Islet precursor cell (in vitro differentiated cells): ENCODE measurements at regions not wholly inside any gene's neighbourhood (a gene's known extent, or its start where the extent isn't known, plus 50 kb on each side); places are given as distances from the start of the nearest gene placed in this dataset.
A peak's percentile ranks its signal among the peaks of the same experiment; 100 is the strongest.

Source experiments
- DNase-seq: peaks from one replicate; pipeline ENCODE4 v3.0.0-alpha.2; 2018

DNA sequence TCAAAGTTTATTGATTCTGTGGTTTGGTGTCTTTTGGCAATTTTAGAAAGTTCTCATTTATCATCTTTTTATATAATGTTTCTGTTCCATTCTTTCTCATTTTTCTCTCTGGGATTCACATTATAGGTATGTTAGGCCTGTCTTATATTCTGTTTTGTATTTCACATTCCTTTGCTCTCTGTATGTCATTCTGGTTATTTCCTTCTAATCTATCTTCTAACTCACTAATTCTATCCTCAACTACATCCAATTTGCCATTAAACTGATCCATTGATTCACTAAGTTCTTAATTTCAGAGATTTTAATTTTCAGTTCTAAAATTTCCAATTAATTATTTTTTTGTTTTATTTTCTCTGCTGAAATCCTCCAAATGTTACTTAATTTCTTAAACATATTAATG, 234.8 kb downstream of the FOXD2 start:
- no peak for DNase-seq

DNA sequence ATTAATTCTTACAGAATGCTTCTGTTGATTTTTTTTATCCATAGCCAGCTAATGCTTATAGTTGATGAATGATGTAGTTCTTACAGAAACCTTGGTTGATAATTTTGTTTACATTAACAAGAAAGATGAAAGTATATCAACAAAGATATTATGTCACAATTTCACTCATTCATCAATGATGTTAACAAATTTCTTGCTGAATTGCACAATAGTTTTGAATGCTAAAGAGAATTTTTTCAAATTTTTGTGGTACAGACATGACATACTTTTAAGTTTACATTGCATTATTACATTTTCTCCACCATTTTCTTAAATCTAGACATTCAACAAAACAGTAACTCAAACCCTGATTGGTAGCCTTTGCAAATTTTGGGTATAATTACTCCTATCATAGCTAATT, 236.3 kb downstream of the FOXD2 start:
- DNase-seq: no peak

DNA sequence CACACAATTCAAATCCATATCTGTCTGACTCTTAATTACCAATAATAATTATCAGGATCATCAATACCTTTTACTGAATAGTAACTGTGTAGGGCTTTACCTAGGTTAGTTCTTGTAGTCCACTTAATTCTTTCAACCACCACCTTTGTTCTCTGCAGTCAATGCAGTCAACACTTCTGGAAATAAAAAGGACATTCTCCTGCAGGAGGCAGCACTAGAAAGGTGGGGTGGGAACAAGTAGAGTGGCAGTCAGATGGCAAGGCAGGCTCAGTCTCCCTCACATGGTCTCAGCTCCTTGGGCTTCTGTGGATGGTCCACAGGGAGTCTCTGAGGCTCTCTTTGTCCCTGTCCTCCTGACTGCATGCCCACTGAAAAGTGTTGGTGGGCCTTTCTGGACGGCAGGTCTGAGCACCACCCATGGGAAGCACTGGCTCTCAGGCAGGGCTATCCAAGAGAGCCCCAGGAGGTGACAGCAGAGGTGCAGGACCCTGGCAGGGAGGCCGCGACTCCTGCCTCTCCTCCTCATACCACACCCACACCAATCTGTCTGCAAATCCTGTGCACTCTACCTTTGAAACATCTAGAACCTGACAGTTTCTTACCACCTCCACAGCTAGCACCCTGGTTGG, 237.3 kb downstream of the FOXD2 start:
- peak; percentile 49 for DNase-seq

DNA sequence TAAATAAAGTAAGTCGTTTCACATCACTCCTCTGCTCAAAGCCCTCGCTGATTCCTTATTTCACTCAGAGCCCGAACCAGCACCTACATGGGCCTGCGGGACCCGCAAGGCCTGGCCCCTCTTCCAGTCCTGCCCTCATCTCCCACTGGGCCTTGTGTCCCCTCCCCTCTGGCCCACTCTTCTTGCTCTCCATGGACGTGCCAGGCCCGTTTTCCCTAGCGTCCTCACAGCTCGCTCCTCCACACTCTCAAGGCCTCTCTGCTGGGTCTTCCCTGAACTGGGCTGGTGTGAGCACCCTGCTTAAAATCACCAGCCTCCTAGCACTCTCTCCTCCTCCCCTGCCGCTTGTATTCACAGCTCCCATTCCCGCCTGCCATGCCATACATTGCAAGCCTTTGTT, 237.9 kb downstream of the FOXD2 start:
- DNase-seq: peak; percentile 22

DNA sequence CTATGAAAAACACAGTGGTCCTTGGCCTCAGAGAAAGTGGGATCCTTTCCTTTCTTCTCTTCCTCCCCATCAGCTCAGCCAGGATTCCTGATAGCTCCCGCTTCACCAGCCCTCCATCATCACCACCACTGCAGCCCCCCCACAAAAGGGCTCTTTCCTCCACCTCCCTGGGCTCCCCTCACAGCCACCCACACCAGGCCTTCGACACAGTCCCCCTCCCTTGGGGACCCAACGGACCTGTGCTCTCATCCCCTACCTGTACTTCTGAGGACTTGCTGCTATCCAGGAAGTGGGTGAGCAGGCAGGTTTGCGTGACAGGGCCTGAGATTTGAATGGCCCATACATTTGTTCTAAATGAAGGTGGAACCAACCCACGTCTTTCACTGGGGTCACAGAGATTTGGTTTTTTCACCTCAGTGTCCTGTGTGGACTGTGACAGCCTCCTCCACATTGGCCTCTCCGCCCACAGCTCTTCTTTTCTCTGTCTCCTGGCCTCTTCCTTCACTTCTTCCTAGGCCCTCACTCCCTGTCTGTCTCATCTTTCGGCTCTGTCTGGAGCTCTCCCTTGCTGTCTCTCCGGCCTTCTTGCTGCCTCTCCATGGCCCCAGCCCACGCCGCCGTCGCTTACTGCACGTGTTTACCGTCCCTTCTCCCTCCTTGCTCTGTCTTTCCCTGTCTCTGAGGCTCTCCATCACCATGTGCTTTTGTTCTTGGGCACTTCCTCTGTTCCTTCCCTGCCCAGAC, 238.6 kb downstream of the FOXD2 start:
- DNase-seq: peak; percentile 42

DNA sequence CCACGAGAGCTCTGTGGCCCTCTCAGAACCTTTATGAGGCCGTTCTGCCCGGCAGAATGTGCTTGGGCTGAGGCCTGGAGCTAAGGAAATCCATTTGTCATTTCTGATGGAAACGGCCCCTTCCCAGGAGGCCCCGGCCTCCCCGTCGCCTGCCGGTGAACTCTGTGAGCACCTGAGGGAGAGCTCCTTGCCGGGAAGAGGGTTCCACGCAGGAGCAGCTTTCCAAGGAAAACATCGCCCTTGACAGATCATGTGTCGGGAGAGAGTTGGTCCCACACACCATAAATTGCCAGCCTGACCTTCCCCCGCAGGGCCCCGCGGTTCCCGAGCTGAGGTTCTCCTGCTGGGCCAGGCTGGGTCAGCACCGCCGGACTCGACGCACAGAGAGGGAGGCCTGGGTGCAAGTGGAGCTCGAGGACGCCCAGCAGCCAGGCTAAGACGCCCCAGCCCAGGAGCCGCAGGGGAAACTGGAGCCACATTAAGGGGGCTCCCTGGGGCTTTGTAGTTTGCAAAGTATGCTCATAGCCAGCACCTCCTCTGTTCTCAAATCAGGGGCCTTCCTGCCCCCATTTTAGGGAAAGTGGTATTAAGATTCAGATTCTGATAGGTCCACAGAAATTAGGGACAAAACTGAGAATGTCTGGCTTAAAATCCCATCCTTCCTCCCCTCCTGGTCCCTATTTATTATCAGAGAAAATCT, 239.5 kb downstream of the FOXD2 start:
- peak; percentile 46 for DNase-seq

DNA sequence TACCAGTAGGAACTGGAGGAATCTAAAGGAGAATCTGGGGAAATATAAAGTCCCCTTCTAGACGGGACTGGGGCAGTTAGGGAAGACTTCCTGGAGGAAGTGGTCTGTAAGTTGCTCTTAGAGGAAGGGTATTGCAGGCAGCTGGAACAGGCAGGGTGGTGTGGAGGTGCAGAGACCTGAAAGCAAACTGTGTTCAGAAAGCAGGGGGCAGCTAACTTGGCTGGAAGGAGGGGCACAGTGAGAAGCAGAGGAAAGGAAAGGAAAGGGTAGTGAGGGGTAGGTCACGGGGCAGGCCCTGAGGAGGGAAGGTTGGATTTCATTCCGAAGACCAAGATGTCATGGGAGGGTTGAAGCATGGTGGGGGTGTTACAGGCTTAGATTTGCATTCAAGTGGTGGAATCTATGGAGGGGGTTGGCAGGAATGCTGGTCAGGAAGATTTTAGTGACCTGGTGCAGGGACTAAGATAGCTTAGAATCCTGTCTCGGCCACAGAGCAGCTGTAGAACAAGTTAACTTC, 240.7 kb downstream of the FOXD2 start:
- DNase-seq: peak; percentile 39

DNA sequence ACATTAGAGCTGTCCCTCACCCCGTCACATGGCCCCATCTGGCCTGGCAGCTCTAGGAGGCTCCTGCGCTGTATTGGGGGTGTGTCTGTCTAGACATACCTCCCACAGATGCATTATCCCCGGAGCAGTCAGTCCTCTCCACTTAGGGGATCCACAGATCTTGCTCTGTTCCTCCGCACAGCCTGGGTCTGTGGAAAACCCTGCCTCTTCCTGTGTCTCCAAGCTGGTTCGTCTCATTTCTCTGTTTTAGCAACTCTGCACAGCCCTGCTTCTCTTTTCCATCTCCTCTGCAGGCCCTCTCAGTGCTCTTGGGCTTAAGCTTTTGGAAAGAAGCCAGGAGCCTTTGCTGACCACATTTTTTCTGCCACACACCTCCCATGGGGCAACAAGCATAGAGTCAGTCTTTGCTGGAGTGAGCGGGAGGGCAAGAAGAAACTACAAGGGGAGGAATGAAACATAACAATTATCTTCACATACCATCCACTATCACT, 241.5 kb downstream of the FOXD2 start:
- DNase-seq: peak; percentile 54

DNA sequence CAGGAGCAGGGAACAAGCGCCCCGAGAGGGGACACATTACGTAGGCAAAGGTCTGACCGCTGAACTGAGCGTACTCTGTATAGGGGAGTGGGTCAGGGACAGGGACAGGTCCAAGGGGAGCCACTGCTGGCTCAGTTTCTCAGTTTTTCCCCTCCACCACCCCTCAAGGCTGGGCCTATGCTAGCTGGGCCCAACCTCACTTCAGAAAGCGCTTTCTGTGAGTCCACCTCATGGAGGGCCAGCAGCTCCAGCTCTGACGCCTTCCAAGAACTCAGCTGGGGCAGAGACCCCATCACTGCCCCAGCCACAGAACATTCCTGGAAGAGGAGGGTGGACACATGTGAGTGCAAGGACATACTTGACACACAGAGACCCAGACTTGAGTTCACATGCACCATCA, 242.0 kb downstream of the FOXD2 start:
- DNase-seq: peak; percentile 22

DNA sequence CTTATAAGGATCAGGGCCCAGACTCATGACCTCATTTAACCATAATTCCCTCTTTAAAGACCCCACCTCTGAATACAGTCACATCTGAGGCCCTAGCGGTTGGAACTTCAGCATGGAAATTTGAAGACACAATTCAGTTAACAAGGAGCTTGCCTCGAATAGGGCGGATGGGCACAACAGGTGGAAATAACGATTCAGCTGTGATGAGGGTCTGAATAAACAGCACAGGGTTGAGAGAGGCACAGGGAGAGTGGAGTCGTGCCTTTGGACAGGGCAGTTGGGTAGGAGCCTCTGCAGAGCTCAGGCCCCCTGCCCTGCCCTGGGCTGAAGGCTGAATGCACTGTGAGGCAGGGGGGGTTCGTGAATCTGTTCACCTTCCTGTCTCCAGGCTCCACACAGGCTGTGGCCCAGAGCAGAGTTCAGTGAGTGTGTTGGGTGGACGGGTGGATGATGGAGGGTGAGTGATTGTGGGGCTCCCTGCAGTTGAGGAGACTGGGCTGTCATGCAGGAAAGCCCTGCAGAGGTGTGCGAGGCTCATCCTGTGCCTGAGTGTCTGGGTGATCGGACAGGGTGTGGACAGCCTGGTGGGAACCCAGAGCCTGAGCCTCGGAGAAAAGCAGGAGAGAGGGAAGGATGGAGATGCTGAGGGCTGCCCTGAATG, 243.1 kb downstream of the FOXD2 start:
- DNase-seq: peak; percentile 28

DNA sequence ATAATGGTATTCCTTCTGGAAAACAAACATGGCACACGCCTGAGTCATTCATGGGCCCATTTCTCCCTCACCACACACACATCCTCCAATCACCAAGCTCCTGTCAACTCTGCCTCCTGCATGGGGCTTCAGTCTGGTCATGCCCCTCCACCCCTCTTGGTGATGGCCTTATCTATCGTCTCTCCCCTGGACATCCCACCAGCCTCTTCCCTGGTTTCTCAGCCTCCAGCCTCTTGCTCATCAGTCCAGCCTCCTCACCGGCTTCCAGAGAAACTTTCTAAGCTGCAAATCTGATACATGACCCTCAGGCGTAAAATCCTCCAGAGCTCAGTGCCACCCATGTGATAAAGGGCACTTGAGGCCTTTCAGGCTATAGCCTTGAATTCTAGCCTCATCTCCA, 243.9 kb downstream of the FOXD2 start:
- DNase-seq: no peak

DNA sequence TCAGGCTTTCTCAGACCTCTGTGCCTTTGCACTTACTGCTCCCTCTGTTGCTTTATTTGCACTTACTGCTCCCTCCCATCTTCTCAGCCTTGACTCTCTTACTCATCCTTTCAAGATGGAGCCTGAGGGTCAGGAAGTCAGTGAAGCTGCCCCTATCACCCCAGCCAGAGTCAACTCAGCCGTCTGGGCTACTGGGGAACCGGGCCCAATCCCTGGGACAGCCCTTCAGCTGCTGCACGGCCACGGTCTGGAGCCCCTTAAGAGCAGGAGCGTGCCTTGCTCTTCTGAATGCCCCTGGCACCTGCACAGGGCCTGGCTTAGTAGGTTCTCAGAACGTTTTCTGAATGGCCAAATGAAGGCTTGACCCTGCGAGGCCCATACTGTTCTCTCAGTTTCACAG, 244.4 kb downstream of the FOXD2 start:
- no peak for DNase-seq

DNA sequence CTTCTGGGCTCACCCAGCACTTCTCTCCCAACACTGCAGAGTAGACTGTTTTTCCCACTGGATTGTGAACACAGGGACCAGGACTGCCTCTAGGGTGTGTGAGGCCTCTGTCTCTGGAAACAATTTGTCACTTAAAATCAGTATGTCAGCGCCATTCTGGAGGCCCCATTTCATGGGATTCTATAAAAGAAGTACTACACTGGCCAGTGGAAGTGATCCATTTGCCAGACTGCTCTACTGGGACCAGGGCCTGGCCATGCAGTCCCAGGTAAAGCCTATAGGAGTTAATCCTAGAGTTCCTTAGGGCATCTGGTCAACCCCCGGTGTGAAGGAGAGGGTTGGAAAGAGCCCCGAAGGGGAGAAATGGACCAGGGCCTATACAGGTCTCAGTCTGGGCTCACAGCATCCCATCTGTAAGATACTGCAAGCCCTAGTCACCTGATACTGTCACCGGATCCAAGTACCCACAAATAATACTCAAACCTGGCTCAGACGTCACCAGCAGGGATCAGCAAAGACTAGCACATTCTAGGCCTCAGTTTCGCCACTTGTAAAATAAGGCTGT, 245.0 kb downstream of the FOXD2 start:
- DNase-seq: peak; percentile 35

DNA sequence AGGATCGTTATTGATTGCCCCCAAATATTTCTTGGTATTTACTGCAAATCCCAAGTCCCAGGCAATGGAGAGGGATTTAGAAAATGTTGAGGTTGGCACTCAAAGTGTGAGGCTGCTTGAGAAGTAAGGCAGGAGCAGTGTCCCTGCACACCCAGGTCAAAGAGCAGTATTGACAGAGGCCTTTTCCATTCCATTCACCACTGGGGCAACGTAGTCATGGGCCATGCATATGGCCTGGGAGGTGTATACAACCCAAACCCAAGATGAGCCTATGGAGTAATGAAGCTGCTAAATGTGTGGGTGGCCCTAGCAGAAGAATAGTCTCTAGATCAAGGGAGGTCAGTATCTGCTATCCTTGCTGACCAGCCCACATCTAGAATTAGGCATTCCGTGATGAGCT, 245.6 kb downstream of the FOXD2 start:
- DNase-seq: peak; percentile 4

DNA sequence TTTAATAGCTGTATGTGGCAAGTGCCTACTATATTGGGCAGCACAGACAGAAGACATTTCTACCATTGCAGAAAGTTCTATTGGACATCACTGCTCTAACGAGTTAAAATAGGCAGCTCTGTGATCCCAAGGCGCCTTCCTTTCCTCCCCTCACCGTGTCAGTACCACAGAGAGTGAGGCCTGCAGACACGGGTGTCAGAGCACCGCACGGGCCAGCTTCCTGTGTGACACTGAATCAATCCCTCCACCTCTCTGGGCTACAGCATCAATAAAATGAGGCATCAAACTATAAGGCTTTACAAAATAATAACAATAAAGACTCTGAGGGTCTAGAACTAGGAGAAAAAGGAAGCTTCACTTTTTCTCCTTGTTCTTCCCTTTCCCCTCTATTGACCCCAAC, 246.7 kb downstream of the FOXD2 start:
- peak; percentile 32 for DNase-seq

DNA sequence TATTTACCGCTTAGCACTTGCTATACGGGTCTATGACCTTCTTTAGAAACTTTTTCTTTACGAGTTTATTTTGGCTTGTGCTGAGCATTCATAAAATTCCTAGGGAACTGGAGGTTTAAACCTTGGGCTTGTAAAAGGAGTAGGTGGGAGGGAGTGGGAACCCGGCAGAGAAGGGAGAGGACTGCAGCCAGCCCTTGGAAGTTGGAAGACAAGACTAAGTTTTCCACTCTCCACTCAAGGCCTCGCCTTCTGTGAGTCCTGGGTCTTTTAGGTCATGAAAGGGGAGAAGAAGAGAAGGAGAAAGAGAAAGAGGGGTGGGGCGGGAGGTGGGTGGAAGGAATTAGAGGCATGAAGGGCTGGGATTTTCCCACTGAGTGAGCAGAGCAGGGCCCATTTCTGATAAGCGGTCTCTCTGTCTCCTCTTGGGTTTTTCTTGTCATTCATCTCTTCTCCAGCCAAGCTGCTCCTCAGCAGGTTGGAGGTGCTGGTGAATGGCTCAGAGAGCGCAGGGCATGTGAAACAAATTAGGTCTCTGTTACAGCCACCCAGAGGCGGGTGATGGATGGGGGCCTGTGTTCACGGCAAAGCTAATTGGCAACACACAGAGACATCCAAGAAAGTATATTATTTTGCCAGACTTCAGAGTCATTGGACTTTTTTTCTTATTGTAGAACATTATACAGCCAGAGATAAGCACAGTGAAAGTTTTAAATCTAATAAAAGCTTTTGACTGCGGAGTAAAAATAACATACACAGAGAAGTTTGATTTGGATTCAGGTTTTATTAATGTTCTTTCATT, 247.3 kb downstream of the FOXD2 start:
- peak; percentile 55 for DNase-seq

DNA sequence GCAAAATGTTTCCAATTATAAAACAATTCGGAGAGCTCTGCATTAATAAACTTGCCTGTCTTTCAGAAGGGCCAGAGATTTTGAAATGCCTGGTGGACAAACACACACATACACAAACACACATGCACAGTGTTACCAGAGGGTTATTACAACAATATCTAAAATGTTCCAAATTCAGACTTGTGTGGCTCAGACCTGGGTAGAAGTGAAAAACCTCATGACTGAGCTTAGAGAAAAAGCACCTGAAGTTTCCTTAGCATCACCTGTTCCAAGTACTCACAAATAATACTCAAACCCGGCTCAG, 247.9 kb downstream of the FOXD2 start:
- peak; percentile 9 for DNase-seq

DNA sequence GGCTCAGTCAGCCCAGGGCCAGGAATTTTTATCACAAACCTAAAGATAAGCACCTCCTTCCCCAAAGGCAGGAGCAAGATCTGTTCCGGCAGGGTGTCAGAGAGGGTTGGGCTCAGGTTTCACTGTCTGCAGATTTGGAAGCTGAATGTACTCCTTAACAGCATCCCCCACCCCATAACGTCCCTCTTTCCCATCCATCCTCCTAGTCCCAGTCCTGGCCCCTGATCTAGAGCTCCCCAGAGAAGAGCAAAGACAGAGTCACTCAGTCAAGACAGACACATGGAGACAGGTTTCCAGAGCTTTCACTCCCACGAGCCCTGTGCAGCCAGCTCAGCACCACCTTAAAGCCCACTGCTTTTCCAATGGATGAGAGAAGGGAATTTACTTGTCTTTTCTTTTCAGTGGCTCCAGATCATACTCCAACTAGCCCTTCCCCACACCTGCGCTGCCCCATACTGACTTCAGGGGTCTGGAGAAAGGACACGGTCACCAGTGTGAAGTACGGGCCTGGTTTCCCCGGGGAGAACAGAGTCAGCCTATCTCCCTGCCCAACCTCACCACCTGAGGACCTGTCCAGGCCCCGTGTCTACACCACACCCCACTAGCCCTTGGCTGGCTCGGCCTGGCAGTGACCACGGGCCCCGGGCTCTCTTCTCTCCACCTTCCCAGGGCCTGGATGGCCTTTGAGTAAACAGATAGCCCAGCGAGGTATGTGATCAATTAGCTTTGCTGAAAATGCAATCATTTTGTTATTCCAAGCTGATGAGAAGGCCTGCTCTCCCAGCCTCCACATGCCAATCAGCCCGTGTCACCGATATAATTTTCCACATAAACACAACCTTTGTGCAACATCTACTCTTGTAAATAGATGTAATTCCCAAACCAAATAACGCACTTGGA, 249.1 kb downstream of the FOXD2 start:
- DNase-seq: peak; percentile 70

DNA sequence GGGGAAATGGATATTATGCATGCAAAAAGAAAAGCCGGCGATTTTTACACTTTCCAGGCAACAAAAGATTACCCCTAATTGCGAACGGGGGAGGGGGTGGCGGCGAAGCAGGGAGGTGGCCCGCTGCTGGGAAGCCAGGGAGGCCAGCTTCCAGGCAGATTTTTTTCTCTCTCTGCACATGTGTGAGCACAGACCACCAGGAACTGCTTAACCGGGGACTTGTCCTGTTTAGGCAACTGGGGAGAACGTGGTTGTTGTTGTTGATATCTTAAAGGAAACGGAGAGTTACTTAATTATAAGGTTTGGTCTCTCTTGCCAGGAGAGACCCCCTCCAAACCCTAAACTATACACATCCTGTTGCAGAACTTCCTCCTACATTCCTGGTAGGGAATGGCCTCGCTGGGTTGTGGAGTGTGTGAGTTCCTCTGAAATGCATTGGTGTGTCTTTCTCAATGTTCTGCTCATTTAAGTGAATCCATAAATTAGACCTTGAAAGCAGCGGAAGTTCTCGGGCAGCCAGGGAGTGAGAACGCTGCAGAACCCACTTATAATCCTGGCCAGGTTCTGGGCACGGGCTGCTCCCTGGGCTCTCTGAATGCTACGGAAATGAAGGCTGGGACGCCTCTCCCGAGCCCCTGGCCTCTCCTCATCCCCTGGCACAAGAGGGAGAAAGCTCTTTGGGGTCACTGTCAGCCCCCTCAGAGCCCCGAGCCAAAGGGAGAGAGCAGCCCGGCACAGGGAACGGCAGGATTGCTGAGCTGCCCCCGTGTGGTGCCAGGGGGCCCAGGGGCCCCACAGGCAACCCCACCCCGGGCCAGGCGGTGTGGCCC, 250.0 kb downstream of the FOXD2 start:
- peak; percentile 65 for DNase-seq
